ENCODE measurements at regions not wholly inside any gene's neighbourhood (a gene's known extent, or its start where the extent isn't known, plus 50 kb on each side); places are given as distances from the start of the nearest gene placed in this dataset.

DNA sequence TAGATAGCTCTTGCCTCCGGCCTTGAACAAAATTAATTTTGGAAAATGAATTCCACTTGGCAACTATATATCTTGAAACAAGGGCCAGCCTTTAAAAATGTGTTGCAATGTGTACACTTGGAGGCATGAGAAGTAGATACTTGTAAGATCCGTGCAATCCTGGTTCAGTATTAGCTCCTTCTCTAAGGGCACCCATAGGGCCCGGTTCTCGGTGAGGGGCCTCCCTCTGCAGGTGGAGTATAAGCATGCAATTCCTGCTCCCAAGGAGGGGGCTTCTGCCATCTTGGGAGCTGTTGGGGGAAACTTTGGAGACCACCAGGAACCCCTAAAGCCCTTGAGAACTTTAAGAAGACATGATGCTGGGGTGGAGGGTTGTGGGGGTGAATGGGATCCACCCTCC lies 388.7 kb upstream of the RGMA start:
- ChIA-PET RAD21 (ENCODE audit: low non-redundant PET in 1 of 2, low total read pairs in 2 of 2, uncharacterized antibody in 2 of 2, unreplicated experiment in 2 of 2) (no interaction called here), CTCF (no interaction called here), POLR2A (no interaction called here)
- Histone ChIP-seq H3K27me3 (ENCODE audit: insufficient read depth, low read length) (no peaks in the 10 kb centered on the region), H2AFZ (ENCODE audit: low read depth, low read length, poor library complexity, severe bottlenecking) (no peak overlapping the region), H3K9me2 (ENCODE audit: insufficient read depth) (no peaks in the 10 kb centered on the region), H3K27ac (ENCODE audit: low read depth, low read length) (no peak overlapping the region), H4K20me1 (ENCODE audit: insufficient read depth) (no peaks in the 10 kb centered on the region), H3K79me2 (ENCODE audit: insufficient read depth, low read length) (no peaks in the 10 kb centered on the region), H3K4me1 (ENCODE audit: control insufficient read depth in 1 of 2, insufficient read depth in 2 of 2, low read length in 2 of 2) (no peaks in the 10 kb centered on the region), H3K9ac (ENCODE audit: low read length) (no peak overlapping the region), H3K36me3 (ENCODE audit: control insufficient read depth in 1 of 2, insufficient read depth in 2 of 2, low read length in 2 of 2) (no peaks in the 10 kb centered on the region), H3K4me2 (ENCODE audit: low read length) (no peak overlapping the region), H3K4me3 (replicated peaks in 1 of 2; ENCODE audit: low read depth in 1 of 2, low read length in 2 of 2) (no peak overlapping the region), H3K9me3 (ENCODE audit: control insufficient read depth in 1 of 2, insufficient read depth in 1 of 2, low read depth in 1 of 2, low read length in 2 of 2) (no peaks in the 10 kb centered on the region)
- DNase-seq (ENCODE audit: low read depth, low spot score) (no peak), ATAC-seq (no peak)
- intact Hi-C loops (cut with micrococcal nuclease): no loop called here
- BruUV-seq (replicated peaks): no TSS peak
- TF ChIP-seq, protein P1, sequence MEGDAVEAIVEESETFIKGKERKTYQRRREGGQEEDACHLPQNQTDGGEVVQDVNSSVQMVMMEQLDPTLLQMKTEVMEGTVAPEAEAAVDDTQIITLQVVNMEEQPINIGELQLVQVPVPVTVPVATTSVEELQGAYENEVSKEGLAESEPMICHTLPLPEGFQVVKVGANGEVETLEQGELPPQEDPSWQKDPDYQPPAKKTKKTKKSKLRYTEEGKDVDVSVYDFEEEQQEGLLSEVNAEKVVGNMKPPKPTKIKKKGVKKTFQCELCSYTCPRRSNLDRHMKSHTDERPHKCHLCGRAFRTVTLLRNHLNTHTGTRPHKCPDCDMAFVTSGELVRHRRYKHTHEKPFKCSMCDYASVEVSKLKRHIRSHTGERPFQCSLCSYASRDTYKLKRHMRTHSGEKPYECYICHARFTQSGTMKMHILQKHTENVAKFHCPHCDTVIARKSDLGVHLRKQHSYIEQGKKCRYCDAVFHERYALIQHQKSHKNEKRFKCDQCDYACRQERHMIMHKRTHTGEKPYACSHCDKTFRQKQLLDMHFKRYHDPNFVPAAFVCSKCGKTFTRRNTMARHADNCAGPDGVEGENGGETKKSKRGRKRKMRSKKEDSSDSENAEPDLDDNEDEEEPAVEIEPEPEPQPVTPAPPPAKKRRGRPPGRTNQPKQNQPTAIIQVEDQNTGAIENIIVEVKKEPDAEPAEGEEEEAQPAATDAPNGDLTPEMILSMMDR (IDR thresholded peaks at IDR 0.05 in 2 of 3, conservative IDR thresholded peaks at IDR 0.05 in 1 of 3; ENCODE audit: borderline replicate concordance in 1 of 3, insufficient read depth in 1 of 3, low read depth in 2 of 3, low read length in 2 of 3): no peak
- TF ChIP-seq, protein P2, sequence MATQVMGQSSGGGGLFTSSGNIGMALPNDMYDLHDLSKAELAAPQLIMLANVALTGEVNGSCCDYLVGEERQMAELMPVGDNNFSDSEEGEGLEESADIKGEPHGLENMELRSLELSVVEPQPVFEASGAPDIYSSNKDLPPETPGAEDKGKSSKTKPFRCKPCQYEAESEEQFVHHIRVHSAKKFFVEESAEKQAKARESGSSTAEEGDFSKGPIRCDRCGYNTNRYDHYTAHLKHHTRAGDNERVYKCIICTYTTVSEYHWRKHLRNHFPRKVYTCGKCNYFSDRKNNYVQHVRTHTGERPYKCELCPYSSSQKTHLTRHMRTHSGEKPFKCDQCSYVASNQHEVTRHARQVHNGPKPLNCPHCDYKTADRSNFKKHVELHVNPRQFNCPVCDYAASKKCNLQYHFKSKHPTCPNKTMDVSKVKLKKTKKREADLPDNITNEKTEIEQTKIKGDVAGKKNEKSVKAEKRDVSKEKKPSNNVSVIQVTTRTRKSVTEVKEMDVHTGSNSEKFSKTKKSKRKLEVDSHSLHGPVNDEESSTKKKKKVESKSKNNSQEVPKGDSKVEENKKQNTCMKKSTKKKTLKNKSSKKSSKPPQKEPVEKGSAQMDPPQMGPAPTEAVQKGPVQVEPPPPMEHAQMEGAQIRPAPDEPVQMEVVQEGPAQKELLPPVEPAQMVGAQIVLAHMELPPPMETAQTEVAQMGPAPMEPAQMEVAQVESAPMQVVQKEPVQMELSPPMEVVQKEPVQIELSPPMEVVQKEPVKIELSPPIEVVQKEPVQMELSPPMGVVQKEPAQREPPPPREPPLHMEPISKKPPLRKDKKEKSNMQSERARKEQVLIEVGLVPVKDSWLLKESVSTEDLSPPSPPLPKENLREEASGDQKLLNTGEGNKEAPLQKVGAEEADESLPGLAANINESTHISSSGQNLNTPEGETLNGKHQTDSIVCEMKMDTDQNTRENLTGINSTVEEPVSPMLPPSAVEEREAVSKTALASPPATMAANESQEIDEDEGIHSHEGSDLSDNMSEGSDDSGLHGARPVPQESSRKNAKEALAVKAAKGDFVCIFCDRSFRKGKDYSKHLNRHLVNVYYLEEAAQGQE (IDR thresholded peaks at IDR 0.05; ENCODE audit: low read depth): no peak
- TF ChIP-seq POLR2AphosphoS5 (IDR thresholded peaks at IDR 0.05; ENCODE audit: low read depth, low read length) (no peak), CEBPB (IDR thresholded peaks at IDR 0.05; ENCODE audit: low read depth) (no peak), SRF (IDR thresholded peaks at IDR 0.05; ENCODE audit: low read depth) (no peak), ELF1 (IDR thresholded peaks at IDR 0.05; ENCODE audit: borderline replicate concordance, low read depth) (no peak)
- TF ChIP-seq, protein P3, sequence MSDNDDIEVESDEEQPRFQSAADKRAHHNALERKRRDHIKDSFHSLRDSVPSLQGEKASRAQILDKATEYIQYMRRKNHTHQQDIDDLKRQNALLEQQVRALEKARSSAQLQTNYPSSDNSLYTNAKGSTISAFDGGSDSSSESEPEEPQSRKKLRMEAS (IDR thresholded peaks at IDR 0.05): no peak
